Transverse colon (tissue), 4 donors: ENCODE measurements at regions not wholly inside any gene's neighbourhood (a gene's known extent, or its start where the extent isn't known, plus 50 kb on each side); places are given as distances from the start of the nearest gene placed in this dataset.

Source experiments
- CTCF ChIP-seq, 5 experiments: fragments of 200-600 bp in 3 of 5; fragments of 450-650 bp in 2 of 5; sonication (generic) in 3 of 5; IDR thresholded peaks; 1 replicate in 2 of 5; 2 replicates in 3 of 5; pipeline ENCODE4 v1.5.1; 2016 to 2017; ENCODE audit warnings: antibody characterized with exemption in 5 of 5, inconsistent platforms in 3 of 5, mild to moderate bottlenecking in 2 of 5, moderate library complexity in 1 of 5
- POLR2AphosphoS5 ChIP-seq, 3 donors: sonication (generic); formaldehyde crosslinking; IDR thresholded peaks; one replicate each; pipeline ENCODE4 v1.6.1; 2016; ENCODE audit warnings: antibody characterized with exemption in 3 of 3

DNA sequence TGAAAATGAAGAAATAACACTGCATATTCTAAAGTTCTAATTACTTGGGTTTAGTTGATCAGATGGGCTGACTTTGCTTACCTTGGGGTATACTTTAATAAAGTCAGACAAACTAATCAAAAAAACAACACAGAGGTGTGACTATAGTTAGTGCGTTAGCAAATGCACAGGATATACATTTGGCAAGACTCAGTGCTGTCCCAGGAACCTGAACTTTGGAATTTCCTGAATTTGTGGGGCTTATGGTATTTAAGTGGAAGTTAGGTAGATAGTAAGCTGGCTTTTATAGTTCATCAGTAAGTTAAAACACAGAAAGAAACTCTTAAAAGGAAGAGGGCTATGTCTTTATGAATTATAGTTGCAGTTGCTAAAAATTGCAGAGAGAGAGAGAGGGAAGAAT, 302.6 kb upstream of the DDI1 start:
- TF ChIP-seq CTCF (IDR thresholded peaks at IDR 0.05) (no peak), POLR2AphosphoS5 (IDR thresholded peaks at IDR 0.05) (no peak)
